GM12878 (cell line): ENCODE measurements at regions not wholly inside any gene's neighbourhood (a gene's known extent, or its start where the extent isn't known, plus 50 kb on each side); places are given as distances from the start of the nearest gene placed in this dataset.

Experiments used
- ATF7 ChIP-seq: fragments of 450-650 bp; IDR thresholded peaks from 2 replicates; pipeline ENCODE4 v1.6.1; 2016; ENCODE audit warnings: low read depth, mild to moderate bottlenecking
- BMI1 ChIP-seq: fragments of 450-650 bp; IDR thresholded peaks from 2 replicates; pipeline ENCODE4 v1.6.1; 2016; ENCODE audit warnings: mild to moderate bottlenecking, moderate library complexity, borderline replicate concordance
- CHD2 ChIP-seq: IDR thresholded peaks from 2 replicates; pipeline ENCODE4 v1.6.1; 2011; ENCODE audit warnings: low read depth, low read length, improper control_type of control experiment, borderline replicate concordance
- GABPA ChIP-seq: IDR thresholded peaks from 2 replicates; pipeline ENCODE4 v1.6.1; 2014; ENCODE audit warnings: antibody characterized with exemption, low read depth, mild to moderate bottlenecking, inconsistent platforms
- ZNF687 ChIP-seq: fragments of 450-650 bp; IDR thresholded peaks from 2 replicates; pipeline ENCODE4 v1.6.1; 2017; ENCODE audit warnings: mild to moderate bottlenecking, moderate library complexity
- TF ChIP-seq, protein P1 (sequence below): fragments of 450-650 bp; IDR thresholded peaks from 2 replicates; pipeline ENCODE4 v1.6.1; 2014; ENCODE audit warnings: mild to moderate bottlenecking
- TF ChIP-seq, protein P2 (sequence below): IDR thresholded peaks from 2 replicates; pipeline ENCODE4 v1.6.1; 2011; ENCODE audit warnings: borderline replicate concordance, low read depth, mild to moderate bottlenecking, moderate library complexity, low read length; ENCODE audit not compliant: insufficient read depth, poor library complexity, severe bottlenecking

- no peak for TF ChIP-seq ZNF687
- TF ChIP-seq BMI1, result no peak
- TF ChIP-seq, protein P1, sequence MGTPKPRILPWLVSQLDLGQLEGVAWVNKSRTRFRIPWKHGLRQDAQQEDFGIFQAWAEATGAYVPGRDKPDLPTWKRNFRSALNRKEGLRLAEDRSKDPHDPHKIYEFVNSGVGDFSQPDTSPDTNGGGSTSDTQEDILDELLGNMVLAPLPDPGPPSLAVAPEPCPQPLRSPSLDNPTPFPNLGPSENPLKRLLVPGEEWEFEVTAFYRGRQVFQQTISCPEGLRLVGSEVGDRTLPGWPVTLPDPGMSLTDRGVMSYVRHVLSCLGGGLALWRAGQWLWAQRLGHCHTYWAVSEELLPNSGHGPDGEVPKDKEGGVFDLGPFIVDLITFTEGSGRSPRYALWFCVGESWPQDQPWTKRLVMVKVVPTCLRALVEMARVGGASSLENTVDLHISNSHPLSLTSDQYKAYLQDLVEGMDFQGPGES, result no peak
- no peak for TF ChIP-seq CHD2
- TF ChIP-seq GABPA, result no peak
- TF ChIP-seq ATF7, result no peak
- TF ChIP-seq, protein P2, sequence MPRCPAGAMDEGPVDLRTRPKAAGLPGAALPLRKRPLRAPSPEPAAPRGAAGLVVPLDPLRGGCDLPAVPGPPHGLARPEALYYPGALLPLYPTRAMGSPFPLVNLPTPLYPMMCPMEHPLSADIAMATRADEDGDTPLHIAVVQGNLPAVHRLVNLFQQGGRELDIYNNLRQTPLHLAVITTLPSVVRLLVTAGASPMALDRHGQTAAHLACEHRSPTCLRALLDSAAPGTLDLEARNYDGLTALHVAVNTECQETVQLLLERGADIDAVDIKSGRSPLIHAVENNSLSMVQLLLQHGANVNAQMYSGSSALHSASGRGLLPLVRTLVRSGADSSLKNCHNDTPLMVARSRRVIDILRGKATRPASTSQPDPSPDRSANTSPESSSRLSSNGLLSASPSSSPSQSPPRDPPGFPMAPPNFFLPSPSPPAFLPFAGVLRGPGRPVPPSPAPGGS, result no peak
Observed at GRCh38 chr10:4532976-4533375, 293.0 kb upstream of the AKR1E2 start (continued).
